ENCODE measurements at regions not wholly inside any gene's neighbourhood (a gene's known extent, or its start where the extent isn't known, plus 50 kb on each side); places are given as distances from the start of the nearest gene placed in this dataset.

GRCh38 chr14:101347893-101348777 is 213.2 kb upstream of the DIO3 start:
- no peak for DNase-seq

DNA sequence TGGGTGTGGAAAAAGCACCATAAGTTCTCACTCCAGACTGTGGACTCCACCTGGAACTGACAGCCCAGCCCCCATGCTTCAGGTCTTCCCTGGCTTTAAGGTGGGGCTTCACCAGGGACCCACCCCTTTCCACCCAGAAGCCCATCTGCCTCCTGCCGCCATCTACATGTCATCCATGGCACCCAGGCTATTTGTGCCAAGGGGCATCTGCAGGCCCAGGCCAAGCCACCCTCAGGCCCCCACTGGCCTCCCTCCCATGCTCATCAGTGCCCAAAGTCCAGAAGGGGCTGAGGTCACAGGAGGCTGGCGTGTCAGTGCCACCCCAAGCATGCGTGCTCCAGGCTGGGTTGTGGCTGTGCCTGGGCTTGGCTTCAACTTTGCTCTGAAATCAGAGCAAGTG is 212.2 kb upstream of the DIO3 start:
- no peak for DNase-seq

DNA sequence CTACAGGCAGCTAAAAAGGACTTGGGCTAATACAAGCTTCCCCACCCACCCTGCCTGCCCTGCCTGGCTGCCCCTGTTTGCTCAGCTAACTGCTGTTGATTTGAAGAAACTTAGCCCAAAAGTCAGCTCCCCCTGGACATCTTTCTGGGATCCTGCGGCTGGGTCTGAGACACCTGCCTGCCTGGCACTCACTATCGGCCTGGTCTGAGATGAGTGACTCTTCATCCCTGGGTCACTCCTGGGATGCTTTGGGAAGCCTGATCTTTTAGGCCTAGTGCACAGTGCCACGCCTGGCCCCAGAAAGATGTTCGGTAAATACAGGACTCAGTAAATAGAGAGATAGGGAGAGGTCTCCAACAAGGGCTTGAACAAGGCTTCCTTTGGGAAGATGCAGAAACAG is 211.3 kb upstream of the DIO3 start:
- DNase-seq, result no peak

GRCh38 chr14:101350691-101351090 is 210.6 kb upstream of the DIO3 start:
- DNase-seq, result no peak

DNA sequence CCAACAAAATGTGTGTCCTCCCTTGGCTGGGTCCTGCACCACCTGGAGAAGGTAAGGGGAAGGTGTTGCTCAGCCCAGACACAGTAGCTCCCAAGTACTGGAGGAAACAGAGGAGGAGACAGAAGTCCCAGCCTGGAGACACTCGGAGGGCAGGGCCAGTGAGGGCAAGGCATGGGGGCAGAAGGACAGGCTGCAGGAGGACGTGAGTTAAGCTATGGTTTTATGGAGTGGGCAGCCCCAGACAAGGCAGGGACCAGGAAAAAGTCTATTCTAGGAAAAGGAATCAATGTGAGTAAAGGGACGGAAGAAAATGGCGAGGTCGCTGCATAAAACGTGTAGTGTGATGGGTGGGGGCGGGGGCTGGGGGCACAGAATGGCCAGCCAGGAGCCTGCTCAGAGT is 210.1 kb upstream of the DIO3 start:
- no peak for DNase-seq

GRCh38 chr14:101351769-101352168 is 209.5 kb upstream of the DIO3 start:
- DNase-seq, result no peak

- DNase-seq, result no peak
Measured at GRCh38 chr14:101352567-101352966, 208.7 kb upstream of the DIO3 start.

- DNase-seq, result no peak
Measured at GRCh38 chr14:101353422-101353821, 207.9 kb upstream of the DIO3 start.

DNA sequence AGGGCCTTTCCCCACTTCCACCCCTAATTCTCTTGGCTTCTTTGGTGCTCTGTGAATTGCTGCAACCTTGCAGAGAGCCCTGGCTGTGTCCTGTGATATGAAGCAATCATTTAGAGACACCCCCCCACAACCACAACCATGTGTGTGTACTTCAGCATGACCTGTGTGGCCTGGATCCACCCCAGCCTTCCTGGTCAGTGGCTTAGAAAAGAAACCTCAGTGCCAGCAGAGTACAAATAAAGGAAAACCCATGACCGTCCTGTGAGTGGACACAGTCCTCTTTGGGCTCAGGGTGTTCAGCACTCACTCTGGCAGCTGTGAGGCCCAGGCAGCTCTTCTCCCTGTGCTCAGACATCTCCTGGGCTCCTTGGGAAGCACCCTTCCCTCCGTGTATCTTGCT is 206.6 kb upstream of the DIO3 start:
- DNase-seq, result no peak

GRCh38 chr14:101355284-101355683 is 206.0 kb upstream of the DIO3 start:
- DNase-seq, result no peak

- no peak for DNase-seq
Measured at GRCh38 chr14:101357038-101357437, 204.3 kb upstream of the DIO3 start.

DNA sequence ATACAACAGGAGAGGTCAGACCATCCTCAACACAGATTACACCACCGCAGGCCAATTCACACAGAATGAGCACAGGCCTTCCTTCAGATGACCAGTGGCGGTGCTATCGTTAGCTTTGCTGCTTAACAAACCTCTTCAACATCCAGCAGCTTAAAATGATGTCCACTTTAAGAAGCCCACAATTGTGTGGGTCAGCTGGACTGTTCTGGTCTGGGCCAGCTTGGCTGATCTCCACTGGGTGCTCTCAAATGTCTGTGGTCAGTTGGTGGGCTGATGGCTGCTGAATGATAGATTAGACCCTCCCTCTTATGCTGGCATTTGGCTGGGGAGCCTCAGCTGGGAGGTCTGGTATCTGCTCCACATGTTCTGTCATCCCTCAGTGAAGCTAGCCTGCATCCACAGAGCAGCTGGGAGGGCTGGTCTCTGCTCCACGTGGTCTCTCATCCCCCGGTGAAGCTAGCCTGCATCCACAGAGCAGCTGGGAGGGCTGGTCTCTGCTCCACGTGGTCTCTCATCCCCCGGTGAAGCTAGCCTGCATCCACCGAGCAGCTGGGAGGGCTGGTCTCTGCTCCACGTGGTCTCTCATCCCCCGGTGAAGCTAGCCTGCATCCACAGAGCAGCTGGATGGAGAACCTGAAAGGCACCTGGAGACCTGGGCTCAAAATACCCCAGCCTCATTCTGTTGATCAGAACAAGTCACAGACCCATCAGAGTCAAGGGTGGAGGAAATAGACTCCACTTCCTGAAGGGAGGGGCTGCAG is 203.6 kb upstream of the DIO3 start:
- DNase-seq, result no peak

DNA sequence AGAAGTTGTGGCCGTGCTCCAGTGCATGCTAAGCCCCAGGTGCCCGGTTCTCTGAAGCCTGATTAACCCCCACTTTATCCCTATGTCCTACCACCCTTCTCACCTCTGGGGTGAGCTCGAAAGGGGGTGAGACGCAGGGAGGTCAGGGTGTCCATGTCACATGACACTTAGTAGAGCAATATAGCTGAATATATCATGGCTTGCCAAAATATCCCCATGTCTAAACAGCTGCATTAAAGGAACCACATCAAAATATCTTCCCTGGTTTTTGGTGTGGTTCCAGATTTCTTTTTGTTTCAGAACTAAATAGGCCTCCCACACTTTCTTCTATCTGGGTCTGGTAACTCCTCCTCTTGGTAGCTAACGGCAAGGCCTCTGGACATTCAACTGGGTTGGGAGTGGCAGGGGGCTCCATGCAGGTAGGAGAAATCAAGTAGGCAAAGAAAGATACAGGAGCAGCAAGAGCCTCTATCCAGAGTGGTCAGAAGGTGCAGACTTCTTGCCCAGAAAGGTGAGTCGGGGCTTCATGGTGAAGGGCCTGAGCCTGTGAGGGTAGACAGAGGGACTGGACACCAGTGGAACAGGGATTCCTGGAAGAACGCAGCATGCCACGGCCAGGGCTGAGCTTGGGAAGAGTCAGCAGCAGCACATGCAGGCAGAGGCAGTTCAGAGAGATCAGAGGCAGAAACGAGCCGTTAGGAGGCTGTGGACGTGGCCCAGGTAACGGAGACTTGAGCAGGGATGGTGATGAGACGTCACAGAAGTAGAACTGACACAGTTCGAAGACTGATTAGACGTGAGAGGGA is 202.8 kb upstream of the DIO3 start:
- DNase-seq, result no peak

- no peak for DNase-seq
Measured at GRCh38 chr14:101359221-101360053, 201.9 kb upstream of the DIO3 start.

DNA sequence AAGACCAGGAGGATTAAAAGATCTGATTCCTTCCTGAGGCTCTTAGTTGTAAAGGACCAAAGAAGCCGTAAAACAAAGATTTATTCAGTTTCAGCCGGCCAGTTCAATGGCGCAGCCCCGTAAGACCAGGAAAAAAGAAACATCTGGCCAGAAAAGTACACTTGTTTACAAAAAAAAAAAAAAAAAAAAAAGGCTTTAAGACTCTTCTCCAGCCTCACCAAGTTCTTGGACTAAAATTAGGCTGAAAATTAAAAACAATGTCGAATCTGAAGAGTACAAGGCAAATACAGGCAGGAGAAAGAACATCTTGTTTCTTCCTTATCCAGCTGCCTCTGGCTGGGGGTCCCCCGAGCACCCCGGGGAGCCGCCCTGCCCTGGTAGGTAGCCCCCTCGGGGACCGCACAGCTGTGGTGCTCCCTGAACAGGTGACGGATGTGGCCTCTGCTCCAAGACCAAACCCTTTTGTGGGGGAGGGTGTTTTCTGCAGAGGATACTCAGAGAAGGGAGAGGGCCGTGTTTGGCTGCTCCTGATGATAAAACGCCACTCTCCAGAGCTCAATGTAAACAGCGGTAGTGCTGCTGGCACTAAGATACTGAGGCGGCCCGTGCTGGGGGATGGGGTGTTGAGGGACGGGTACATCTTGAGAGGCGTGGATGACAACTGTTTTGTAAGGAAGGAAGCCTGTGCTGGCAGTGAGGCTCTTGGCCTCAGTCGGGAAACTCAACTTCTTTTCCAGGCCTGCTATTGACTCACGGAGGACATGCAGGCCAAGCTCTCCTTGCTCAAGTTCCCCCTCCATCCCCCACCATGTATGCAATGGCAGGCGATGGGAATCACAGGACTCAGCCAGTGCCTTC is 201.0 kb upstream of the DIO3 start:
- no peak for DNase-seq

DNA sequence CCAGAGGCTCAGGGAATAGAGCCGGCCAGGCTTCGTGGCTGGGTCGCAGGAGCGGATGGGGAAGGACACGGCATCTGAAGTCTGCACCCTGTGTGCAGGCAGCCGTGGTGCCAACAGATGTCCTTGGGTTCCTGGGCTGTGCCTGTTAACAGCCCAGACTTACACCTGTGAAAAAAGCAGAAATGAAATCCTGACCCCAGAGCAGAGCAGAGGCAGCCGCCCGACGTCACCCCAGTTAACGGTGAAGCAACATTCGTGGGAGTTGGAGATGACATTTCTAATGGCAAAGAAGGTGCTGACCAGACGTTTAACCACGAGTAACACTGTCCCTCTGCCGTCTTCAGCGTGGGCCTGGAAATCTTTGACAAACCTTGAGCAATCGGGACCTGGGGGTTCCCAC is 200.3 kb upstream of the DIO3 start:
- no peak for DNase-seq

GRCh38 chr14:101361451-101362433 is 199.6 kb upstream of the DIO3 start:
- no peak for DNase-seq

GRCh38 chr14:101362529-101363260 is 198.6 kb upstream of the DIO3 start:
- no peak for DNase-seq

GRCh38 chr14:101363261-101363555 is 198.1 kb upstream of the DIO3 start:
- DNase-seq, result no peak

All from NCI-H524 treated with DMSO at 0.1 percent for 48 hours (cell line).